ENCODE measurements at regions not wholly inside any gene's neighbourhood (a gene's known extent, or its start where the extent isn't known, plus 50 kb on each side); places are given as distances from the start of the nearest gene placed in this dataset.

DNA sequence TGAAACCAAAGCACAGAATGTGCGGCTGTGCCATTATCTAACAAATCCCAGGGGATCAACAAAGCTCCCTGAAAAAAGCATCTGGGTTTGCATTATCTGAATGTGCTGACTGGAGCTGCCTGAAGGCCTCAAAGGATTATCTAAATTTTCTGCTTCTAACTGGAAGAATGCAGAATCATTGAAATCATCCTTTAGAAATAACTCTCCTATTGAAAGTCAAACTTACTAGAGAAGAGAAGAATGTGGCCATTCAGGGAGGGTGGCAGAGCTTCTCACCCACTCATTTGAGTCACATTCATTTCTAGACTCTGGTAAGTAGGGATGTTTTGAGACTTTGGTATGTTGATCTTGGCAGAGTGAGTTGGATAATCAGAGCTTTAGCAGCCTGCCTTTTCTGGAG, 220.6 kb upstream of the RGS6 start:
- TF ChIP-seq POLR2AphosphoS5 (IDR thresholded peaks at IDR 0.05; ENCODE audit: low read depth, low read length) = no peak
- TF ChIP-seq, protein P1, sequence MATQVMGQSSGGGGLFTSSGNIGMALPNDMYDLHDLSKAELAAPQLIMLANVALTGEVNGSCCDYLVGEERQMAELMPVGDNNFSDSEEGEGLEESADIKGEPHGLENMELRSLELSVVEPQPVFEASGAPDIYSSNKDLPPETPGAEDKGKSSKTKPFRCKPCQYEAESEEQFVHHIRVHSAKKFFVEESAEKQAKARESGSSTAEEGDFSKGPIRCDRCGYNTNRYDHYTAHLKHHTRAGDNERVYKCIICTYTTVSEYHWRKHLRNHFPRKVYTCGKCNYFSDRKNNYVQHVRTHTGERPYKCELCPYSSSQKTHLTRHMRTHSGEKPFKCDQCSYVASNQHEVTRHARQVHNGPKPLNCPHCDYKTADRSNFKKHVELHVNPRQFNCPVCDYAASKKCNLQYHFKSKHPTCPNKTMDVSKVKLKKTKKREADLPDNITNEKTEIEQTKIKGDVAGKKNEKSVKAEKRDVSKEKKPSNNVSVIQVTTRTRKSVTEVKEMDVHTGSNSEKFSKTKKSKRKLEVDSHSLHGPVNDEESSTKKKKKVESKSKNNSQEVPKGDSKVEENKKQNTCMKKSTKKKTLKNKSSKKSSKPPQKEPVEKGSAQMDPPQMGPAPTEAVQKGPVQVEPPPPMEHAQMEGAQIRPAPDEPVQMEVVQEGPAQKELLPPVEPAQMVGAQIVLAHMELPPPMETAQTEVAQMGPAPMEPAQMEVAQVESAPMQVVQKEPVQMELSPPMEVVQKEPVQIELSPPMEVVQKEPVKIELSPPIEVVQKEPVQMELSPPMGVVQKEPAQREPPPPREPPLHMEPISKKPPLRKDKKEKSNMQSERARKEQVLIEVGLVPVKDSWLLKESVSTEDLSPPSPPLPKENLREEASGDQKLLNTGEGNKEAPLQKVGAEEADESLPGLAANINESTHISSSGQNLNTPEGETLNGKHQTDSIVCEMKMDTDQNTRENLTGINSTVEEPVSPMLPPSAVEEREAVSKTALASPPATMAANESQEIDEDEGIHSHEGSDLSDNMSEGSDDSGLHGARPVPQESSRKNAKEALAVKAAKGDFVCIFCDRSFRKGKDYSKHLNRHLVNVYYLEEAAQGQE (IDR thresholded peaks at IDR 0.05; ENCODE audit: insufficient read depth in 1 of 2, low read depth in 2 of 2, low read length in 2 of 2) = no peak
- TF ChIP-seq TAF1 (IDR thresholded peaks at IDR 0.05; ENCODE audit: borderline replicate concordance, insufficient read depth, low read length) = no peak
- no peak for TF ChIP-seq SIN3A (IDR thresholded peaks at IDR 0.05; ENCODE audit: borderline replicate concordance, insufficient read depth, low read length)
- TF ChIP-seq FOXP2 (optimal IDR thresholded peaks at IDR 0.05; ENCODE audit: borderline replicate concordance, extremely low read depth, extremely low read length, insufficient read depth) = no peak

DNA sequence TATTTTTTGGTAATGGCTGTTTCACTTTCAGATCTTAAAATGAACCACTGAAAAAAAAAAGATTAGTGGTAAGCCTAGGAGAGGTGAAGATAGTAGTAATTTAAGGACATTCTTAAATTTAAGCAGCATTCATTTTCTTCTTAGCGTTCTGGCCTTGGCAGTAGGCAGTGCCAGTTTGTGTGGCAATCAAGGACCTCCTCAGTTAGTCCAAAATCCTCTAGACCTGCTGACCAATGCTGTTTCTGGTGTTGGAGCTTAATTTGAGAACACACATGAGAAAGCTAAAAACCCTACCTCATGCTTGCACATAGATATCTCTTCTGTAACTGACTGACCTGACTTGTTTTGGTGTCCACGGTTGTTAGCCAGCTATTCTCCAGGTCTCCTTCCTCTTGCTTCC, 219.8 kb upstream of the RGS6 start:
- TF ChIP-seq, protein P1 (IDR thresholded peaks at IDR 0.05; ENCODE audit: insufficient read depth in 1 of 2, low read depth in 2 of 2, low read length in 2 of 2) = no peak
- no peak for TF ChIP-seq TAF1 (IDR thresholded peaks at IDR 0.05; ENCODE audit: borderline replicate concordance, insufficient read depth, low read length)
- no peak for TF ChIP-seq FOXP2 (optimal IDR thresholded peaks at IDR 0.05; ENCODE audit: borderline replicate concordance, extremely low read depth, extremely low read length, insufficient read depth)
- TF ChIP-seq SIN3A (IDR thresholded peaks at IDR 0.05; ENCODE audit: borderline replicate concordance, insufficient read depth, low read length) = no peak
- no peak for TF ChIP-seq POLR2AphosphoS5 (IDR thresholded peaks at IDR 0.05; ENCODE audit: low read depth, low read length)

DNA sequence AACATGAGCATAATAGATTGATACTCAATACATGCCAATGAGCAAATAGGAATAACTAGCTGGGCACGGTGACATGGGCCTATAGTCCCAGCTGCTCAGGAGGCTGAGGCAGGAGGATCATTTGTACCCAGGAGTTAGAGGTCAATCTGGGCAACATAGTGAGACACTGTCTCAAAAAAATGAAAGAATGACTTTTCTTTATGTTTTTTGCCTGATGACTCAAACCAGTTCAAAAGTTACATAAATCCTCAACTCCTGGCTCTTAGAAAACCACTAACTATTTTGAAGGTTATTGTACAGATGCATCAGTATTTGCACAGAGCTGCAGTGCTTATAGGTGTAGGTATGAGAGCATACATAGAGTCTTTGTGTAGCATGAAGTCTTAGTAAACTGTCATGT, 219.2 kb upstream of the RGS6 start:
- TF ChIP-seq POLR2AphosphoS5 (IDR thresholded peaks at IDR 0.05; ENCODE audit: low read depth, low read length) (no peak), FOXP2 (optimal IDR thresholded peaks at IDR 0.05; ENCODE audit: borderline replicate concordance, extremely low read depth, extremely low read length, insufficient read depth) (no peak), TAF1 (IDR thresholded peaks at IDR 0.05; ENCODE audit: borderline replicate concordance, insufficient read depth, low read length) (no peak), SIN3A (IDR thresholded peaks at IDR 0.05; ENCODE audit: borderline replicate concordance, insufficient read depth, low read length) (no peak)
- TF ChIP-seq, protein P1 (IDR thresholded peaks at IDR 0.05; ENCODE audit: insufficient read depth in 1 of 2, low read depth in 2 of 2, low read length in 2 of 2) = no peak

DNA sequence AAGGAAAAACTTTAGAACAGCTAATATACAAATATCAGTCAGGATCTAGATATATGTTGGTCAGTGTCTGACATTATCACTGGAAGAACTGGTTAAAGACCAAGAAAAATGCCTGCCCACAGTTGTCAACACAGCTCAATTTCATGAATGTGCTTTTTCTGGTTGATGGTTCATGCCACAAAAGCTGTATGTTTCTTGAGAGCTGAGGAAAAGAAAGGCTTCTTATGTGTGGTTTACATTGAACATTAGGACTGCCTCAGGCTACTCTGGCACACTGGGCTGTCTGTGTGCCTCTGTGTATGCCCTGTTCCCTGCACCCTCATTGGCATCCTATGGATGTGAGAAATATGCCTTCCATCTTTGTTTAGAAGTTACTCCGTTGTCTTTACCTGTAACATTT, 218.8 kb upstream of the RGS6 start:
- TF ChIP-seq POLR2AphosphoS5 (IDR thresholded peaks at IDR 0.05; ENCODE audit: low read depth, low read length) = no peak
- no peak for TF ChIP-seq TAF1 (IDR thresholded peaks at IDR 0.05; ENCODE audit: borderline replicate concordance, insufficient read depth, low read length)
- no peak for TF ChIP-seq SIN3A (IDR thresholded peaks at IDR 0.05; ENCODE audit: borderline replicate concordance, insufficient read depth, low read length)
- TF ChIP-seq, protein P1 (IDR thresholded peaks at IDR 0.05; ENCODE audit: insufficient read depth in 1 of 2, low read depth in 2 of 2, low read length in 2 of 2) = no peak

DNA sequence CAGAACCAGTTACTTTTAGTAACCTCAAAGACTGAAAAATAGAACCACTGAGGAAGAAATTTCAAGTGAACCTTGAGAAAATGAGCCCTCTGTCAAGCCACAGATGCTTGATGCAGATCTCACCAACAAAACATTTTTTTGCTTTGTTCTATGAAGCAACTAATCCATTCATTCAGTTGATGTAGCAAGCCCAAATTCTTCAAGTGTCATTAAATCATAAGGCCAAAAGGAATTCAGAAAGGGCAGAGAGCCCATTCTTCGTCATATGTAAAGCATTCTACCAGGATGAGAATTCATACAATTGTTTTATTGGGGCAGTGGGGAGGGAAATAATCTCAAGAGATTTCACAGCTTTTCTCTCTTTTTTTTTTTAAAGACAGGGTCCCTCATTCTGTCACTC, 218.0 kb upstream of the RGS6 start:
- TF ChIP-seq, protein P1 (IDR thresholded peaks at IDR 0.05; ENCODE audit: insufficient read depth in 1 of 2, low read depth in 2 of 2, low read length in 2 of 2) = no peak
- TF ChIP-seq FOXP2 (optimal IDR thresholded peaks at IDR 0.05; ENCODE audit: borderline replicate concordance, extremely low read depth, extremely low read length, insufficient read depth) (no peak), POLR2AphosphoS5 (IDR thresholded peaks at IDR 0.05; ENCODE audit: low read depth, low read length) (no peak), TAF1 (IDR thresholded peaks at IDR 0.05; ENCODE audit: borderline replicate concordance, insufficient read depth, low read length) (no peak), SIN3A (IDR thresholded peaks at IDR 0.05; ENCODE audit: borderline replicate concordance, insufficient read depth, low read length) (no peak)
